Osteocyte (in vitro differentiated cells): ENCODE measurements at regions not wholly inside any gene's neighbourhood (a gene's known extent, or its start where the extent isn't known, plus 50 kb on each side); places are given as distances from the start of the nearest gene placed in this dataset.

Source experiments
- DNase-seq: peaks from one replicate; pipeline ENCODE4 v3.0.0; 2021; ENCODE audit warnings: mixed read lengths; ENCODE audit not compliant: unreplicated experiment; ENCODE audit errors: extremely low spot score
- H3K27ac Mint-ChIP-seq: one replicate; pipeline ENCODE4 v1.8.0; 2021; ENCODE audit warnings: mild to moderate bottlenecking, mixed read lengths; ENCODE audit not compliant: unreplicated experiment
- H3K27me3 Mint-ChIP-seq: one replicate; pipeline ENCODE4 v1.8.0; 2021; ENCODE audit warnings: mixed read lengths; ENCODE audit not compliant: unreplicated experiment
- H3K36me3 Mint-ChIP-seq: one replicate; pipeline ENCODE4 v1.8.0; 2021; ENCODE audit warnings: mixed read lengths; ENCODE audit not compliant: unreplicated experiment
- H3K4me1 Mint-ChIP-seq: one replicate; pipeline ENCODE4 v1.8.0; 2021; ENCODE audit warnings: mixed read lengths; ENCODE audit not compliant: unreplicated experiment
- H3K4me3 Mint-ChIP-seq: one replicate; pipeline ENCODE4 v1.8.0; 2021; ENCODE audit warnings: mild to moderate bottlenecking, moderate library complexity, mixed read lengths; ENCODE audit not compliant: unreplicated experiment
- H3K9me3 Mint-ChIP-seq: one replicate; pipeline ENCODE4 v1.8.0; 2021; ENCODE audit warnings: mixed read lengths; ENCODE audit not compliant: unreplicated experiment
- CTCF ChIP-seq: fragments of 200-600 bp; sonication (generic); IDR thresholded peaks from 2 replicates; pipeline ENCODE4 v1.5.0; 2021; ENCODE audit warnings: antibody characterized with exemption, mild to moderate bottlenecking, moderate library complexity

DNA sequence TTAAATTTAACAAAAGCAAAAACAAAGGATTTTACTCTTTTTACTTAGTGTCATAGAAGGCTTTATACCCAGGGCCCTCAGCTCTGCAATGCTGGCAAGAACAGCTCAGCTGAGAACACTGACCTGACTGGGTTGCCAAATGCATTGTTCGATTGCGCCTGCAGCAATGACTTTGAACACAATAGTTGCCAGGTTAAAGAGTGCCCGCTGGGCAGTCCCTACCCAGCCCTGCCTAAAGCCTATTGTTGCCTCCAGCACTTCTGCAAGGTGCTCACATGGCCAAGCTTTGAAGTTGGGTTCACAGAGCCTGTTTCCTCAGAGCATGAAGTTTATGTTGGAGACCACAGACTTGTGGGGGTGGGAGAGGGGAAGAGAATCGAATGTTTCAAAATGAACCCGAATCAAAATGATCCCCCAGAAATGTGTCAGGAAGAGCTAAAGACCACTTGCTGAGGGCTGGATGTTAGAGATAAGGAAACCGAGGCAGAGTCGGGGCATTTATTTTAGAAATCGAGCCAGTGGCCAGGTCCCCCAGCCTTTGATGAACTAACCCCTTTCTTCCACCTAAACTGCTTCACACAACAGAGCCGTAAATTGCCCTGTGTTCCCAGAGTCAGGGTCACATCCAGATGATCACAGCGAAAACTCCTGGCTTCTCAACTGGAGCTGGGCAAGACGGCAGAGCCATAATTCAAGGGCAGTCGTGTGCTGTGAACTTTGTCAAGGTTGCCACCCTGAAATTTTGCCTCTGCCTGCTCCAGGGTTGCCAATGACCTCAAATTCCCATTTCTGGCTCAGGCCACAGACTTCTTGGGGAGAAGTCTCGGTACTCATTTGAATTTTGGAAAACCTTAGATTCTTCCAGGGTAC is 55.0 kb downstream of the FOXA2 start:
- H3K4me1 Mint-ChIP-seq, result no peaks in the 10 kb centered on the region

GRCh38 chr20:22526512-22527012 is 57.8 kb downstream of the FOXA2 start:
- DNase-seq, result peak; percentile 11
- Mint-ChIP-seq H3K27ac (no peak overlapping the region), H3K4me3 (no peak overlapping the region), H3K36me3 (no peaks in the 10 kb centered on the region), H3K9me3 (no peaks in the 10 kb centered on the region), H3K27me3 (peaks cover 7% of the 10 kb centered on the region), H3K4me1 (no peaks in the 10 kb centered on the region)
- no peak for TF ChIP-seq CTCF

More for the DNA sequence above, 55.0 kb downstream of the FOXA2 start:
- Mint-ChIP-seq H3K4me3 (no peak overlapping the region), H3K36me3 (no peaks in the 10 kb centered on the region), H3K27ac (no peak overlapping the region), H3K27me3 (peaks cover 7% of the 10 kb centered on the region), H3K9me3 (no peaks in the 10 kb centered on the region)
- no peak for TF ChIP-seq CTCF
- DNase-seq, result peak; percentile 44

DNA sequence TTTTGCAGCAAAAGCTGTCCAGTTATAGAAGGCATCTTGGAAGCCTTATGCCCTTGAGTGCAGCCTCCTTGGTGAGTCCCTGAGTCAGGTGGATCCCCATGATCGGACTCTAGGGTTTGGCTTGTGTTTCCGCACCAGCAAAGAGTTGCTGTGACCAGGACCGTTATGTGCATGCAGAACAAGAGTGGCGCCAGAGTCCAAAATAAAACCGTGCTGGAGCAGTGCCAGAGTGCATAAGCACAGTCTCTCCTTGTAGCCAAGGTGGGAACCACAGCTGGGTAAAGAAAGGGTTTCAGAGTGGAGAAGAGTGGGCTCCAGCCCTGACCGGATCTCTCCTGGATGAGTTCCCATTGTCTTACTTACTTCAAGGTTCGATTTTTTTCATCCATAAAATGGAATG is 58.6 kb downstream of the FOXA2 start:
- Mint-ChIP-seq H3K4me3 (no peak overlapping the region), H3K27me3 (peaks cover 7% of the 10 kb centered on the region), H3K36me3 (no peaks in the 10 kb centered on the region), H3K4me1 (no peaks in the 10 kb centered on the region), H3K9me3 (no peaks in the 10 kb centered on the region), H3K27ac (no peak overlapping the region)
- peak; percentile 70 for DNase-seq
- TF ChIP-seq CTCF, result no peak

DNA sequence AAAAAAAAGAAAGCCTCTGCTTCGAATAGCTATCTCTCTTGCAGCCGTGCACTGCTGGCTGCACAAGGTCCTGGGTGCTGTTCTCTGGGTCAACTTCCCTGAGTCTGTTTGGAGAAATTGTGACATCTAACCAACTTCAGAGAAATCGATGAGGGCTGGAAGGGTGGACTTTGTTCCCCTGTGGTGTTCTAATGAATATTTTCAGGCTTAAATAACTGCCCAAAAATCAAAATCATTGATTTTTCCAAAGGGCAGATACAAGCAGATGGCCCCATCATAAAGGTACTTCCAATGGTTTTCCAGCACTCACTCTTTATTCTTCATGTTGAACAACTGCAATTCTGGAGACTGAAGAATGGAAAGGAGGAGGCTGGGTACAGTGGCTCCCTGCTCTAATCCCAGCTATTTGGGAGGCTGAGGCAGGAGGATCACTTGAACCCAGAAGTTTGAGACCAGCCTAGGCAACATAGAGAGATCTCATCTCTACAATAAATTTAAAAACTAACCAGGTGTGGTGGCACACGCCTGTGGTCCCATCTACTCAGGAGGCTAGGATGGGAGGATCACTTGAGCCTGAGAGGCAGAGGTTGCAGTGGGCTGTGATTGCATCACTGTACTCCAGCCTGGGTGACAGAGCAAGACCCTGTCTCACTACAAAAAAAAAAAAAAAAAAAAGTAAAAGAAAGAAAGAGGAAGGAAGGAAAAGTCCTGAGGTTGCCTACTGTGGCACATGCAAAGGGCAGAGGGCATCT is 59.1 kb downstream of the FOXA2 start:
- Mint-ChIP-seq H3K27me3 (peaks cover 7% of the 10 kb centered on the region), H3K9me3 (no peaks in the 10 kb centered on the region), H3K36me3 (no peaks in the 10 kb centered on the region), H3K4me3 (no peak overlapping the region), H3K27ac (no peak overlapping the region), H3K4me1 (no peaks in the 10 kb centered on the region)
- TF ChIP-seq CTCF, result no peak
- DNase-seq, result peak; percentile 17
